ENCODE measurements at regions not wholly inside any gene's neighbourhood (a gene's known extent, or its start where the extent isn't known, plus 50 kb on each side); places are given as distances from the start of the nearest gene placed in this dataset.

GRCh38 chr6:15802466-15802865 is 139.6 kb upstream of the DTNBP1 start:
- no peak for DNase-seq (ENCODE audit: low read depth in 3 of 3)

DNA sequence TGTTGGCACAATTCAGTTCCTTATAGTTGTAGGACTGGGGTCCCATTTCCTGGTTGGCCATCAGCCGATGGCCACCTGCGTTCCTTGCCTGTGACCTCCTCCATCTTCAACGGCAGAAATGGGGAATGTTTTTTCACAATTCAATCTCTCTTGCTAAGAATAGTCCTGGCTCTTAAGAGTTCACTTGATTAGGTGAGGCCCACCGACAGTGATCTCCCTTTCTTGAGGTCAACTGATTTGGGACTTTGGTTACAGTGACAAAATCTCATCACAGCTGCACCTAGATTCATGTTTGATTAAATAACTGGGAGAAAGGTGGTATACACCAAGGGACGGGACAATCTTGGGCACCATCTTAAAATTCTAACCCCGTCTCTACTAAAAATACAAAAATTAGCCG is 139.1 kb upstream of the DTNBP1 start:
- DNase-seq (ENCODE audit: low read depth in 3 of 3): no peak

DNA sequence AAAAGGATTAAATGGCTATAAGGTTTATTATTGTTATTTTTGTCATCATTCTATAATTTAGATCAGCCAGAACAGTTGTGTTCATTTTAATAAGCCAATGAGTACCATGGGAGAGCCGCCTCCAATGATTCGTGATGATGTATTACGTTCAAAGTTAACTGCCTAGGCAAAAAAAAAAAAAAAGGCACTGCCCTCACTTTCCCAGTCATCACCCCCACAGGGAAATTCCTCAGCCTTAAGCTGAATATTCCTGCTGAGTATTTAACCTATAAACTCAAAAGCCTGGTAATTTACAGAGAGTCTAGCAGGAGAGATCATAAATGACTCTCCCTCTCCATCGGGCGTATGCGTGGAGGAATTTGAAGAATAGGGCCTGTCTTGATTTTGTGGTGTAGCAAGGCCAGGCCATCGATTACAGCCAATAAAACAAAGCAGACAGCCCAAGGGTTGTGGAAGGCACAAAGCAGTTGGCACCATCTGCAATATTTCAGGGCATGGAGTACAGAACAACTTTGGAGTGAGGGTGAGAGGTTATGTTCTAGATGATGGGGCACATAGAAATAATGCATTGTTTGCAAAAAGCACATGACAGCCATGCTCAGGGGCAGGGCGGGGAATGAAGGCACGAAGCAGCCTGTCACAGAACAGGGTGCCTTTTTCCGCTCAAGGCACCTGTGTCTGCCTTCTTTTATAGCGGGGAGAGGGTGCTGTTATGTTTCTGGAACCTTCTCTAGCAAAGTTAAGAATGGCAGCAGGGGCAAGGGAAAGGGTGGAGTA is 138.2 kb upstream of the DTNBP1 start:
- no peak for DNase-seq (ENCODE audit: low read depth in 3 of 3)

DNA sequence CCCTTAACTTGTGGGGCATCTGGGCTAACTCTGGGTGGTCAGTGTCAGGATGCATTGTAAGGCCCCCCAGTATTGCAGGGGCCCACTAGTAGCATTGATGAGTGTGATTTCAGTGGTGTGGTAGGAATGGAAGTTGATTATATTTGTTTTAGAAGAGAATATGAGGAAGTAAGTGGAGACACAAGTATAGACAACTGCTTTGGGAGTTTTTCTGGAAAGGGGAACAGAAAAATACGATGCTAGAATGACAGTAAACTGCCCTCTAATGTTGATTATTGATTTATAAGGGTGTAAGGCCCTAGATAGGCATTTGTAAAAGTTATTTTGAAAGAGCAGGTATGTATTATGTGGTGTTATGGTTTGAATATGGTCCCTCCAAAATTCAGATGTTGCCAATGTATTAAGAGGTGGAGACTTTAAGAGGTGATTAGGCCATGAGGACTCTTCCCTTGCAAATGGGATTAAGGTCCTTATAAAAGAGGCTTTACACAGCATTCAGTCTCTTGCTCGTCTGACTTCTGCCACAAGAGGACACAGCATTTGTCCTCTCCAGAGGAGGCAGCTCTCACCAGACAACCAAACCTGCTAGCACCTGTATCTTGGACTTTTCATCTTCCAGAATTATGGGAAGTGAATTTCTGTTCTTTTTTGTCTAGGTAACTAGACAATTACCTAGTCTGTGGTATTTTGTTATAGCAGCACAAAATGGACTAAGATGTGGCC is 135.9 kb upstream of the DTNBP1 start:
- no peak for DNase-seq (ENCODE audit: low read depth in 3 of 3)

GRCh38 chr6:15796844-15797243 is 134.0 kb upstream of the DTNBP1 start:
- DNase-seq (ENCODE audit: low read depth in 3 of 3): no peak

- DNase-seq (ENCODE audit: low read depth in 3 of 3): no peak
Measured at GRCh38 chr6:15796130-15796771, 133.4 kb upstream of the DTNBP1 start.

GRCh38 chr6:15793826-15794225 is 131.0 kb upstream of the DTNBP1 start:
- no peak for DNase-seq (ENCODE audit: low read depth in 3 of 3)

DNA sequence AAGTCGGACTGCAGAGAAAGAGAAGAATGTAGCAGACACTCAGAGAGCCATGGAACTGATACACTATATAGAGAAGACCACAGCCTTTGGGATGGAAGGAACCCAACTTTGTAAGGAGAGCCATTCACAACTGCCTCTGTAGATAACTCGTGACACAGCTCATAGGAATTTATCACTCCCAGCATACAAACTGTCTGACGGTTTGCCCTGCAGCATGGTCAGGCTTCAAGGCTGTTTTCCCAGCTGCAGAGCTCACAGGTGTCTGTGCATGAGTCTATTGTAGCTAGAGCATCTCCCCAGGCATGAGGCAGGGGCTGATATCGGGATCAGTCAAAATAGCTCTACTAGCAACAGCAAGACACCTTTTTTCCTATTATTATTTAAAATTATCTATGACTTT is 130.5 kb upstream of the DTNBP1 start:
- DNase-seq (ENCODE audit: low read depth in 3 of 3): no peak

- DNase-seq (ENCODE audit: low read depth in 3 of 3): no peak
Measured at GRCh38 chr6:15792842-15793241, 130.0 kb upstream of the DTNBP1 start.

GRCh38 chr6:15791448-15792181 is 128.8 kb upstream of the DTNBP1 start:
- no peak for DNase-seq (ENCODE audit: low read depth in 3 of 3)

DNA sequence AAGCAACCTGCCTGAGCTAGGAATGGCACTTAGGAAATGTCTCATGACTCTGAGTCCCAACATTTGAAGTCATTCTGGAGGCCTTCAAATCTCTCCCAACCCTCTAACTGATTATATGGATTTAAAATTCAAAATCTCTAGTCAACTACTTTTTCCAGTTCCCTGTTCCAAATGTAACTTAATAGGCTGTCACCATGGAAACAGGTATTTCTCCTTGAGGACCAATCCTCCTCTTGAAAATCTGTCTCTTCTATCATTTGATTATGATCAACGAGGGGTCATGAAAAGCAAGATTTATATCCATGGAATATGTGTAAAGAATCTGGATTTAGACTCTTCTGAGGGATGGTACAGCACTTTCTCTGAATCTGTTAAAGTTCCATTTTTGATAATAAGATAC is 127.3 kb upstream of the DTNBP1 start:
- DNase-seq (ENCODE audit: low read depth in 3 of 3): no peak

DNA sequence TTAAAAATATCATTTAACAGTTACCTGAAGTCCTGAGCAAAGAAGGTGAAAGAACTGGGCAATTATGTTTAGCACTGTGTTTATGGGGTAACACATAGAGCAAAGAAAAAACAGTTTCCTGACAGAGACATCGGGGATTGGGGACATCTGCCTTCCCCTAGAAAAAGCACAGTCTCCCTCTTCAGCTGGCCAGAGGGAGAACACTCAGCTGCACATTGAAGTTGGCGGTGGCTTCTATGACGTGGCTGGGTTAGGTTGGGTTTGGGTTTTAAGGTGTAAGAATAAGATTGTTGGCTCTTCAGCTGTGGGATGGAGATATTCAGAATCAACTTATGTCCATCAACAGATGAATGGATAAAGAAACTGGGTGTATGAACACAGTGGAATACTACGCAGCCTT is 124.0 kb upstream of the DTNBP1 start:
- no peak for DNase-seq (ENCODE audit: low read depth in 3 of 3)

- DNase-seq (ENCODE audit: low read depth in 3 of 3): no peak
Measured at GRCh38 chr6:15783484-15783883, 120.7 kb upstream of the DTNBP1 start.

DNA sequence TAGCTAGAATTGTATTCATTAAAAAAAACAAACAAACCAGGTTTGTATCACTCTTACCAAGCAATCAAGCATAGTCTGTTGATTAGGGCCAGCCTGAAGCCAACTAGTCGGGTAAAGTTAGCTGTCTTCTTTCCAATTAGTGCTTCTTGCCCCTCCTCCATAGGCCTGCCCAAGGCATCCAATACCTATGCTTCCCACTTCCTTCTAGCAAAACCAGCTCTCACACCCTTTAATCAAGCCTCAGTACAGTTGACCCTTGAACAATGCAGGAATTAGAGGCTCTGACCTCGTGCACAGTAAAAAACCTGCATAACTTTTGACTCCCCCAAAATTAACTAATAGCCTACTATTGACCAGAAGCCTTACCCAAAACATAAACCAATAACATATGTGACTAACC is 119.1 kb upstream of the DTNBP1 start:
- no peak for DNase-seq (ENCODE audit: low read depth in 3 of 3)

DNA sequence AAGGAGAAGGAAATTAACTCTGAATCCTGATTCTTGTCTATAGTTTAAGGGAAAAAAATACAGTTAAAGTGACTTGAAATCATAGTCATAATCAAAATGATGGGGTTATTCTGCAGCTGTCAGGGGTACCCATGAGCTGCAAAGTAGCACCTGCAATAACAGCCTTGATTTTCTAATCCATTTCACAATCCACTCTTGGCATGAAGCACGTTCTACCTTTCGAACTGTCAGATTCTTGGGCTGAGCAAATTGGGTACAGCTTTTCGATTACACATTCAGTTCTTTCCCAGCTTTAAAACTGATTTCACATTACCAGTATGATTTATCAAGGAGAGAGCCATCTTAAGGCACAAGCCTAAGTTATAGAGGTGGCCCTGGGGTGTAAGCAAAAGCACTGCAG is 118.5 kb upstream of the DTNBP1 start:
- no peak for DNase-seq (ENCODE audit: low read depth in 3 of 3)

DNA sequence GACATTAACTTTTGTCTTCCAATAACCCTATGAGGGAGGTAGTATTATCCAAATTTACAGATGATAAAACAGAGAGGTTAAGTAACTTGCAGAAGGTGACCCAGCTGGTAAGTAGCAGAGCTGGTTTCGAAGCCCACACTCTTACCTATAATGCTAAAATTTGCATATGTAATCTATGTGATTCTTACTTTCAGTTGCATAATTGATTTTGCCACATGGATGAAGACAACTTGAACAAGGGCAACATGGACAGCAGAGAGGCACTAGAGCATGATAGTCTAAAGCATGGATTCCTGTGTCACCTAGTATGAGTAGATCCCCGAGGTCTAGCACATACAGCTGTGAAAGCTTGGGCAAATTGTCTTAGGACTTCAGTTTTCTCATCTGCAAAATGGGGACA is 117.6 kb upstream of the DTNBP1 start:
- no peak for DNase-seq (ENCODE audit: low read depth in 3 of 3)

GRCh38 chr6:15779726-15780125 is 116.9 kb upstream of the DTNBP1 start:
- no peak for DNase-seq (ENCODE audit: low read depth in 3 of 3)

DNA sequence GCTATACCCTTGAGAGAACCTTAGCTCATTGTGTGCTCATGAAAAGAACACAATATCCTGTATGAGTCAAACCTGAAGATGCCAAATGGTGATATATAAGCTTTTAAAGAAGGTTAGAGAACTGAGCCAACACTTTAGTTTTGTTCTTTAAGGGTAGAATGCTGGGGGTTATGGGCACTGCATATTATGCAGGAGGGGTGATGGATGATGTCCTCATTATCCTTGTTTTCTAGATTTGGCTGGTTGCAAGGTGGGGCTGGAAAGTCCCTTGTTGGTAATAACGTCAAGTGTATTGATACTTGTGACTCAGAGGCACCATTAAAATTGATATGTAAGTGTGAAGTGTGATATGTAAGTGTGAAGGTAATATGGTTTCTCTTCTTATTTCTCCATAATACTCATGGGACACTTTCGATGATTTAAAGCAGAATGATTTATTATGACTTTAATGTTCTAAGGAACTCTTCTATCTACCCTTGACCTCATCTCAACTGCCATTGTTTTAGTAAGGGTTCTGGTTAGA is 113.7 kb upstream of the DTNBP1 start:
- no peak for DNase-seq (ENCODE audit: low read depth in 3 of 3)

- DNase-seq (ENCODE audit: low read depth in 3 of 3): no peak
Measured at GRCh38 chr6:15775741-15776140, 112.9 kb upstream of the DTNBP1 start.

- DNase-seq (ENCODE audit: low read depth in 3 of 3): no peak
Measured at GRCh38 chr6:15775076-15775634, 112.3 kb upstream of the DTNBP1 start.

DNA sequence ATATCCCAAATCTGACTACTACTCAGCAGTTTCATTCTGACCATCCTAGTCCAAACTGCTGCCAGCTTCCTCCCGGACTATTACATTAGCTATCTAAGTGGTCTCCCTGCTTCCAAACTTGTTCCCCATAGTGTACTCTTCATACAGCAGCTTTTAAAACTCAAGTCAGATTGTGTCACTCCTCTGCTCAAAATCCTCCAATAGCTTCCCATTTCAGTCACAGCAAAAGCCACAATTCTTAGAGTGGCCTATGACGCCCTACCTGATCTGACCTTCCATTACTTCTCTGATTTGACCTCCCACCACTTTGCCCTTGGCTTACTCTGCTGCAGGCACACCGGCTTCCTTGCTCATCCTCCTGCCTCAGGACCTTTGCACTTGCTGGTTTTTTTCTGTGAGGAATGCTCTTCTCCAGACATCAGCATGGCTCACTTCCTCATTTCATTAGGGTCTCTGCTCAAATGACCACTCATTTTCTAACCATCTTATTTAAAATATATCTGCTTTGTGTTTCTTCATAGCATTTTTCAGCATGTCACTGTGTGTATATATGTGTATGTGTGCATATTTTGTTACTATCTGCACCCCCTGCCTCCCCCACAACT is 111.1 kb upstream of the DTNBP1 start:
- no peak for DNase-seq (ENCODE audit: low read depth in 3 of 3)
